Hematopoietic multipotent progenitor cell treated with erythropoietin and hydrocortisone succinate and interleukin-3 and kit ligand, for 4 days (in vitro differentiated cells): ENCODE measurements at regions not wholly inside any gene's neighbourhood (a gene's known extent, or its start where the extent isn't known, plus 50 kb on each side); places are given as distances from the start of the nearest gene placed in this dataset.

Experiments
- DNase-seq: peaks from one replicate; pipeline ENCODE4 v3.0.0-alpha.2; 2015

- DNase-seq = peak; percentile 15
These were observed 155.7 kb downstream of the TNFSF18 start for GRCh38 chr1:172895050-172895460.

DNA sequence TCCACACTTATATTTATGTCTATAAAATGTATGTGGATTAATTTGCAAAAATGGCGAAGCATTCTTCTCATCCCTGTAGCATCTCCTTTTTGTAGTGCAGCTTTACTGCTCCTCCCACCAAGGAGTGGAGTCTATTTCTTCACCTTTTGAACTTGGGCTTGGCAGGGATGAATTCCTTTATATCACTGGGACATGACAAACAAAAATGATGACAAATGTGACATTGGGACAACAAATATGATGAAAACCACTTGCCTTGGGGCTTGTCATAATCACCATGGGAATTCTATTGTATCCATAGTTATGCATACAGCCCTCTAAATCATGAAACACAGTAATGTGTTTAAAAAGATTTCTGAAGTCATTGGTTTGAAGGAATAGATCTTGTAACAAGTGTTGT, 155.0 kb downstream of the TNFSF18 start:
- no peak for DNase-seq

DNA sequence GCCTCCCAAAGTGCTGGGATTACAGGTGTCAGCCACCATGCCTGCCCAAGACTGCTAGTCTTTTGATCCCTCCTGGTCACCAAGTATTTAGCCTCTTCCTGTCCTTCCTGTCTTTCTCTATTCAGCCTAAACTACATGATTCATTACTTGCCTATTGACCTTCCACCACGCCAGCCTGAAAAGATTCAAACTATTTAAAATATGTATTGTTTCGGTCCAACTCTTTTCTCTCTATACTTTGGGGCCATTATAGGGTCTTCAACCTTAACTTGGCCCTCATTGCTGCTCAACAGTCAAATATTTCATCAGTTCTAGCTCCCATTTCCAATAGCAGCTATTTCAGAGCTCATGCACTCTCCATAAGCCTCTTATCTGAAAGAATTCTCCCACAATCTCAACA, 153.0 kb downstream of the TNFSF18 start:
- no peak for DNase-seq

DNA sequence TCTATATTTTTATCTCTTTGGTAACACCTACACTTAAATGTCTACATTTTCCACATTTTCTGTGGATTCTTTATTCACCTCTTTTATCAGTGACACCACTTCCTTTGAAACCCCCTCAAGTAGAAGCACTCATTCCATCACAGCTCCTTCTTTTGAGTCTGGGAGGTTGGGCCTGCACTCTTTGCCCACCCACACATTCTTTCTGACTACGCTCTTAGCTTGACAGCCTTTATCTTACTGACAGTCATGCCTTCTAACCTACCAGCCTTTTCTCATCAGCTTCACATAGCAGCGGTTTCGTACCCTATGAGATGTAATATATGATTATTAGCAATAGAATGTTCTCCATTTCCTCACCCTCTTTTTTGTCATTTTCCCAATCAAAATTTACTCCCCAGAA, 151.9 kb downstream of the TNFSF18 start:
- peak; percentile 19 for DNase-seq

GRCh38 chr1:172900376-172900997, 150.3 kb downstream of the TNFSF18 start:
- DNase-seq = peak; percentile 52

- DNase-seq = no peak
These were observed 148.5 kb downstream of the TNFSF18 start for GRCh38 chr1:172902200-172902599.

GRCh38 chr1:172902861-172903381, 147.8 kb downstream of the TNFSF18 start:
- DNase-seq = no peak

- no peak for DNase-seq
These were observed 147.0 kb downstream of the TNFSF18 start for GRCh38 chr1:172903581-172904220.

DNA sequence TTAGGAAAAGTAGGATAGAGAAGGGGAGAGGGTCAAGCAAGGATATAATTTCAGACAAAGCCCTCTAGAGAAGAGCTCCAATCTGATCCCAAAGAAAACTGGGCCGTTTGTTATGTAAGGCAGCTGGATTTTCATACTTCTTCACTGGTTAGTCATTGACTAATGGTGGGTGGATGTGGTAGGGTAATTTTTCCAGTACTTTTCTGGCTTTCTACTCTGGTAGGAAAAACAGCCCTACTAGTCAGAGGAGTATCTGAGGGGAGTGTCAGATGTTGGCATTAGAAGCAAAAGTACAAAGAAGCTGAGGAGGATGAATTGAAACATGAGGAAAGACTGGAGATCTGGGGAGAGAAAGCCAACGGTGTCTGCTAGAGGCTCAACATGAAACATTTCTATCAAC, 145.3 kb downstream of the TNFSF18 start:
- DNase-seq = no peak

DNA sequence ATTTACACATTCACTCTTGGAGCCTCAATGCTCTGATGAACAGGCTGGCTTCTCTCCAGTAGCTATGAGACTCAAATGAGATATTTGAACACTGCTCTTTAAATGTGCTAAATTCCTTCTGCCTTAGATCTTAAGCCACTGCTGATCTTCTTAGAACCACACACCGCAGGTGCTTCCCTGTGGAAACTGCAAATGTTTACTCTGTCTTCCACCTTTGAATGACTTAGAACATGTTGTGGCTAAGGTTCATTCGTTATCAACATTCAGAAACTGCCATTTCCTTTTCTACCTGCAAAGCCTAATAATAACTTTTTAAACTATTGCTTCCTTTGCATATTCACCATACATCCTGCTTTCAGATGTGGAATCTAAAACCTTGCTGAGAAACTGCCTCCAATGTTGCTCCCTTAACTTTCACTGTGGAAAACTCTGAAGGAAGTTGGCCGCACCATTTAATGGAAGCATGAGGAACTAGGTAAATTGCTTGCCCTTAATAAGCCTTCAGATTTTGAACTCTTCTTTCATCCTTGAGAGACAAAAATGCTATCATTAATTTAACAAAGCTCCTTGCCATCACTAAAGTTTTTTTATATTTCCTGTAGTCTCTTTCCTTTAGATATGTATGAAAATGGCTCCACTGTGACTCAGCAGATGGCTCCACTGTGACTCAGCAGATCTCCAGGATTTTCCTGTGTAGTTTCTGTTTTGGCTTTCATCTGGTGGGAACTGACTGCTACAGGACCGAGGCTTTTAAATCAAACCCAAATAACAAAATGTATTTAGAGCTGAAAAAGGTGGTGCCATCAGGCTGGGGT, 143.8 kb downstream of the TNFSF18 start:
- peak; percentile 78 for DNase-seq

GRCh38 chr1:172907834-172908326, 142.9 kb downstream of the TNFSF18 start:
- DNase-seq = no peak

DNA sequence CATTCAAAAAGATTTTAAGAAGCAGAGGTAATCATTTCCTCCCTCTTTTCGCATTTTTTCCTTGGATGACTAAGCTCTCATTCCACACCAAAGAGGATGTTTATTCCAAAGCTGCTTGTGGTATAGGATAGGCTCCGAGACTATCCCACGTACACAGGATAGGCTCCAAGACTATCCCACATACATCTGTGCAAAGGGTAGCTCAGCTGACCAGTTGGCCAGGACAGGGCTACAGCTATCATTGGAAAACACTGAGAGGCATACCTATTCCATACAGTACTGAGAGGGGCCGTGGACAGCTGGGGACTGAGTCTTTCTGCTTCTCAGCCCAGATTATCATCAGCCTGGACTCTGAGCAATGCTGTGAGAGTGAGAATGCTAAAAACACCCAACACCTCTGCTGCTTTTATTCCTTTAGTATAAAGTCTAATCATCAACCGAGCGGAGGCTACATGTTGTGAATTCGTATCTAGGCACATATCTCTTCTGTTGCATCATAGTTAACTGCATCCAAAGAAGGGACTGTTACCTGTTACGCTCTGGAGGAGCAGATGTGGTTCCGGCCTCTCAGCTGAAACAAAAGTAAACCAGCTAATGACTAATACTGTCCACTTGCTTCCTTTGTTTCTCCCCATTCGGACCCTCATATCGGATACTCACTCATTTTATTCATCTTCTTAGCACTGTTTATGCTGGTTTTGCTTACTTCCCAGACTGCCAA, 141.0 kb downstream of the TNFSF18 start:
- DNase-seq = no peak

DNA sequence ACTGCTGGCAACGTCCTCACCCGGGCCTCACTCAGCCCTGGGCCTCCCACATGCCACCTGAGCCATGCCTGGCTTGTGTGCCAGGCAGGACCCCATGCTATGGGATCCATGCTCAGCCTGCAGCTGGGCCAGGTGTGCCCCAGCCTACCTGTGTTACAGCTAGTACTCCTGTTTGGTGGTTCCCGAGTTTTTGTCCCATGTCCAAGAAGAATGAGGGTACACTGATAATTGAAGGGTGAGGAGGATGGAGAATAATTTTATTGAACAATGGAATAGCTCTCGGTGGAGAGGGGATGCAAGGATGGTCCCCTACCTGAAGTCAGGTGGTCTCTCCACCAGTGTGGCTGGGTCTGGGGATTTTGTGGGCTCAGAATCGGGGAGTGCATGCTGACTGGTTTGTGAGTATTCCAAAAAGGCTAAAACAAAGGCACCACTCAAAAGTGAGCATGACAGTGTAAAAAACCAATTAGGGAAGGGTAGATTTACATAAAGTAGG, 137.9 kb downstream of the TNFSF18 start:
- no peak for DNase-seq

- no peak for DNase-seq
These were observed 136.1 kb downstream of the TNFSF18 start for GRCh38 chr1:172914501-172915144.

GRCh38 chr1:172915271-172915670, 135.5 kb downstream of the TNFSF18 start:
- peak; percentile 47 for DNase-seq

GRCh38 chr1:172916116-172916515, 134.6 kb downstream of the TNFSF18 start:
- no peak for DNase-seq

- no peak for DNase-seq
These were observed 132.8 kb downstream of the TNFSF18 start for GRCh38 chr1:172917972-172918371.

GRCh38 chr1:172918478-172918877, 132.3 kb downstream of the TNFSF18 start:
- DNase-seq = no peak

GRCh38 chr1:172926070-172926469, 124.7 kb downstream of the TNFSF18 start:
- DNase-seq = peak; percentile 69

- no peak for DNase-seq
These were observed 122.3 kb downstream of the TNFSF18 start for GRCh38 chr1:172928412-172928811.

DNA sequence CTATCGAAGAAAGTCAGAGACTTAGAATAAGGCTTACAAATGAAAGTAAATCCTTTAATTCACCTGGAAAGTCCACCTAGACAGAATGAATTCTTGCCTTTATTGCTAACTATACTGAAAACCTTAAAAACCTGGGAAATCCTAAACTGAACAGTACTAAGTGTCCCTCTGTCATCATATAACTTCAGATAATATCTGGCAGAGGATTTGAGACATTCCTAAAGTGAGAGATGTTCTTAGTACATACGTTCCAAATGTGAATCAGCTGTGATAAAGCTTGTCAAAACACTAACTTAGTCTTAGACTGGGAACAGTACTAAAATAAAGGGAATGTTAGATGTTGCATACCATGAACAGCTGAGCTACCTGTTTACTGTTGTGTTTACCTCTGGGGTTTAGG, 121.7 kb downstream of the TNFSF18 start:
- DNase-seq = no peak

DNA sequence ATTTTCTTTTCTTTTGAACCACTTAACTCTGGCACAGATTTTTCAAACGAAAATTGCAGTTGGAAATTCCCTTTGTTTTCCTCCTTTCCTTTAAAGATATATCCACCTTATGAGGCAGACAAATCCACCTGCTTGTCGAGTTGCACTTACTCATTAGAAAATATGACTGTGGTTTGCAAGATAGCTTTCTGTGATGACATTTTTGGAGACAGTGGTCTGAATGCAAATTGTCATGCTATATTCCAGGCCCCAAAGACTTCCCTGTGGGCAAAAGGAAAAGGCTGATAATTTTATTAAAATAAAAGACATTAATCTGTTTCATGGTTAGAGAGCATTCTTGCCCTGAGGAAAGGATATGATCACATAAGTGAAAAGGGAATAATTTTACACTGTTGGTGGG, 120.6 kb downstream of the TNFSF18 start:
- no peak for DNase-seq
